Bronchial epithelial cell (primary cell): ENCODE measurements at regions not wholly inside any gene's neighbourhood (a gene's known extent, or its start where the extent isn't known, plus 50 kb on each side); places are given as distances from the start of the nearest gene placed in this dataset.
A peak's percentile ranks its signal among the peaks of the same experiment; 100 is the strongest.

Experiments used
- DNase-seq: peaks from one replicate; pipeline ENCODE4 v3.0.0-alpha.2; 2010; ENCODE audit warnings: low read depth
- FAIRE-seq: peaks from 2 replicates; lab custom pipeline; 2011; peaks lifted over from hg19 to GRCh38; lab: Jason Lieb, UNC
- H3K27me3 ChIP-seq: 2 replicates; pipeline ENCODE4 v1.5.1; 2011; ENCODE audit warnings: low read length; ENCODE audit not compliant: control insufficient read depth, insufficient read depth
- H3K36me3 ChIP-seq: 2 replicates; pipeline ENCODE4 v1.5.1; 2011; ENCODE audit warnings: low read length; ENCODE audit not compliant: control insufficient read depth, insufficient read depth
- H3K4me3 ChIP-seq: 2 replicates; pipeline ENCODE4 v1.5.1; 2011; ENCODE audit warnings: mild to moderate bottlenecking, low read depth, low read length, control low read depth
- TF ChIP-seq, protein P1 (sequence below): IDR thresholded peaks from 2 replicates; pipeline ENCODE4 v1.5.1; 2011; ENCODE audit warnings: mild to moderate bottlenecking, moderate library complexity, low read length, control low read depth, inconsistent platforms; ENCODE audit not compliant: insufficient read depth, severe bottlenecking

DNA sequence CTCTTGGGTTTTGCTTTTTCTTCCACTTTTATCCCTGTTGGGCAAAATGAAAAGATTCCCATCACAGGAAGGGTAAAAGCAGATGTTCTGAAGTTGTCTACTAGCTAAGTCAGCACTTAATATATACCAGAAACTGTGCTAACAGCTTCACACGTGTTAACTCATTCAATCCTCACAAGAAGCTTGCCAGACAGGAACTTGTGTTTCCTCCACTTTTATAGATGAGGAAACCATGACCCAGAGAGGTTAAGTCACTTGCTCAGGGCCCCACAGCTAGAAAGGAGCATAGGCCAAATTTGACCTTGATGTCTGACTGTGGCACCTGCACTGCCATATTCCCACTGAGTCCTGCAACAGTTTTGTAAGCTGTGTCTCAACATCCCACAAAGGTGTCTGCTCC is 76.8 kb upstream of the EPC2 start:
- DNase-seq (no peak), FAIRE-seq (no peak)
- TF ChIP-seq, protein P1, sequence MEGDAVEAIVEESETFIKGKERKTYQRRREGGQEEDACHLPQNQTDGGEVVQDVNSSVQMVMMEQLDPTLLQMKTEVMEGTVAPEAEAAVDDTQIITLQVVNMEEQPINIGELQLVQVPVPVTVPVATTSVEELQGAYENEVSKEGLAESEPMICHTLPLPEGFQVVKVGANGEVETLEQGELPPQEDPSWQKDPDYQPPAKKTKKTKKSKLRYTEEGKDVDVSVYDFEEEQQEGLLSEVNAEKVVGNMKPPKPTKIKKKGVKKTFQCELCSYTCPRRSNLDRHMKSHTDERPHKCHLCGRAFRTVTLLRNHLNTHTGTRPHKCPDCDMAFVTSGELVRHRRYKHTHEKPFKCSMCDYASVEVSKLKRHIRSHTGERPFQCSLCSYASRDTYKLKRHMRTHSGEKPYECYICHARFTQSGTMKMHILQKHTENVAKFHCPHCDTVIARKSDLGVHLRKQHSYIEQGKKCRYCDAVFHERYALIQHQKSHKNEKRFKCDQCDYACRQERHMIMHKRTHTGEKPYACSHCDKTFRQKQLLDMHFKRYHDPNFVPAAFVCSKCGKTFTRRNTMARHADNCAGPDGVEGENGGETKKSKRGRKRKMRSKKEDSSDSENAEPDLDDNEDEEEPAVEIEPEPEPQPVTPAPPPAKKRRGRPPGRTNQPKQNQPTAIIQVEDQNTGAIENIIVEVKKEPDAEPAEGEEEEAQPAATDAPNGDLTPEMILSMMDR, result no peak
- Histone ChIP-seq H3K27me3 (no peaks in the 10 kb centered on the region), H3K36me3 (no peaks in the 10 kb centered on the region), H3K4me3 (no peak overlapping the region)

DNA sequence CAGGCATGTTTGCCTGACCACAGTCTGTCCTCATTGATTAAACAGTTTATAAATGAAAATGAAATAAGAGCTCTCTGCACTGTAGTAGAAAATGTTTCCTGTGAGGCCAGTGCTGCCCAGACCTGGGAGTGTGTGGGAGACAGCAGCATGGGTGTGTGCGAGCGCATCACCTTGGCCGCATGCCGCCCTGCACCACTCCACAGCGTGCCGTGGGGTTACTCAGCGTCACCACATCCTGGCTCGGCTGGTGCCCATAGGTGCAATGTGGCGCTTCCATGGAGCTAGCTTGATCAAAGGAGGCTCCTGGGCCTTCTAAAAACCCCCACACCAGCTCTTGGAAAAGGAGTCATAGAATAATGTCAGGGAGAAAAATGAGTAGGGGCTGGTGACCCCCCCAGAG is 76.0 kb upstream of the EPC2 start:
- no peaks in the 10 kb centered on the region for H3K36me3 ChIP-seq
- TF ChIP-seq, protein P1, result no peak
- FAIRE-seq (no peak), DNase-seq (no peak)
- H3K27me3 ChIP-seq, result no peaks in the 10 kb centered on the region
- H3K4me3 ChIP-seq, result no peak overlapping the region

DNA sequence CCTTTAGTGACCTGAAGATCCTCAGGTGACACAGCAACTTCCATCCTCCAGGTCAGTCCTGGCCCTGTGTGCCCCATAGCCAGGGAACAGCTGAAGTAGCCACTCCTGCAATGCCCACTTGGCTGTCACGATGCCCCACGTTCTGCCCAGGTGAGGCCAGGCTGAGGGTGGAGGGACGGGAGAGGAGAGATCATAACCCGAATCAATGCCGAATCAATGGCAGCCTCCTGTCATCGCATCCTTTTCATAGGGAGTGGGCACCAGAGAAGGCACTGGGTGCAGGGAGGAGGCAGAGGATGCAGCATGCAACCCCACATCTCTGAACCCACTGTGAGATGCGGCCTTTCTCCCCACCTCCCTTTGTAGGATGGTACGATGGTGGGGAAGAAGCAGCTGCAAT is 75.3 kb upstream of the EPC2 start:
- FAIRE-seq (peak; percentile 18), DNase-seq (no peak)
- Histone ChIP-seq H3K4me3 (no peak overlapping the region), H3K27me3 (no peaks in the 10 kb centered on the region), H3K36me3 (no peaks in the 10 kb centered on the region)
- TF ChIP-seq, protein P1, result no peak

DNA sequence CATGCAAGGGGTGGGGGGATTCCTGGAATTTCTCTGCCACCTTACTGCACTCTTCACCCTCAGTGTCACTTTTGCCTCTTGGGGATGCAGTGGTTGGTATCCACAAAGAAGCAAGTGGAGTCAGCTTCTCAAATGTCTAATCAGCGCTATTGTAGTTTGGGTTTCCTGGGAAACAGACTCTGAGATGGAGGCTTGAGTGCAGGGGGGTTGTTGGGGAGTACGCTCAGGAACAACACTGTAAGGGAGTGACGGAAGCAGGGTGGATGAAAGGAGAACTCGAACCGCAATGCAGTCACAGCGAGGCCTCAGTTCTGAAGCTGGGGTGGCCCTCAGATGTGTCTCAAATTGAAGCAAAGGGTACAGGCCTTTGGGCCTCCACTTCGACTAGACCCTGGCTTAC is 73.6 kb upstream of the EPC2 start:
- peaks cover 2% of the 10 kb centered on the region for H3K27me3 ChIP-seq
- no peak overlapping the region for H3K4me3 ChIP-seq
- DNase-seq (no peak), FAIRE-seq (no peak)
- TF ChIP-seq, protein P1, result no peak
- H3K36me3 ChIP-seq, result no peaks in the 10 kb centered on the region

DNA sequence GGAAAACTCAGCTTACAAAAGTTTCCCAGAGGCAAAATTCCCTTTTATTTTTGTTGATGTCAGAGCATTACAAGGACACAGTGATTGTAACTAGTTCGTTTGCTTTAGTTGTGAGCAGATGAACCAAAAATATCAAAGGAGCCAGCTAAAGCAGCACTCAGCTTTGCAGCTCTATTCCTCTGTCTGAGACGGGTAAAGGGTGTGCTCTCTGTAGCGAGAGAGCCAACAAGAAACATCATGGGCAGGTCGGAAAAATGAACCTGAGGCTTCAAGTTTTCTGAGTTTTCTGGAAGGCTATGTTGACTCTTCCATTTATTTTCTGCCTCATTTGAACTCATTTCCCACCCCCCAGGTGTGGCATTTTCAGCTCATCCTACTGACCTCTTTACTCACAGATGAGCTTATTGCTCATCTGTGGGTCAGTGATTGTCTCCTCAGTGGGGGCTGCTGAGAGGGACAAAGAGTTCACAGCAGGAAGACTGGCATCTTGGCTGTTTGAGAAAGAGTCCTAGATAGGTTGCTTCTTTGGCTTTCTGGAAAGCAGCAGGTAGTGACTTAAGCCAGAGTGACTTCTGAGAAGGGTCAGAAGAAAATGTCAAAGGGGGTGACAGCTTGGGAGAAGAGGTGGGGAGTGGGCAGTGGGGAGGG is 66.6 kb upstream of the EPC2 start:
- DNase-seq (no peak), FAIRE-seq (no peak)
- TF ChIP-seq, protein P1, result no peak
- H3K4me3 ChIP-seq, result no peak overlapping the region
- peaks cover 8% of the 10 kb centered on the region for H3K27me3 ChIP-seq
- no peaks in the 10 kb centered on the region for H3K36me3 ChIP-seq

DNA sequence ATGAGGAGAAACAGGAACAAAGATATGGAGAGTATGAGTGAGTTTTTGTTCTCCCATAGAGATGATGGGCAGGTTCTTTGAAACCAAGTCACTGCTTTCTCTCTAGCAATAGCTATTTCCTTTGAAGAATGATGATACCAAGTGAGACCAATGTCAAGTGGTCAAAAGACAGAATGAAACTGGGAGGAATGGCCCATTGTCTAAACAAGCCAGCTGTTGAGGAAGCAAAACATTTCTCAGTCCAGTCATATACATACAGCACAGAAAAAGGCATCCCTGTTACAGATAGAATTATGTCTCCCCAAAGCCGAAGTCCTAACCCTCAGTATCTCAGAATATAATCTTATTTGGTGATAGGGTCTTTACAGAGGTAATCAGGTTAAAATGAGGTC is 66.1 kb upstream of the EPC2 start:
- DNase-seq (no peak), FAIRE-seq (no peak)
- Histone ChIP-seq H3K36me3 (no peaks in the 10 kb centered on the region), H3K4me3 (no peak overlapping the region), H3K27me3 (peaks cover 8% of the 10 kb centered on the region)
- TF ChIP-seq, protein P1, result no peak
